HEK293 (cell line): ENCODE measurements at regions not wholly inside any gene's neighbourhood (a gene's known extent, or its start where the extent isn't known, plus 50 kb on each side); places are given as distances from the start of the nearest gene placed in this dataset.

ENCODE experiments used
- GLI2 ChIP-seq: fragments of 450-650 bp; formaldehyde crosslinking; IDR thresholded peaks from 2 replicates; pipeline ENCODE4; 2017; ENCODE audit warnings: missing biosample characterization, missing genetic modification characterization, low read depth, borderline replicate concordance
- KLF1 ChIP-seq: fragments of 450-650 bp; formaldehyde crosslinking; IDR thresholded peaks from 2 replicates; pipeline ENCODE4 v1.5.1; 2016; ENCODE audit warnings: missing biosample characterization, missing genetic modification characterization
- SP2 ChIP-seq: fragments of 450-650 bp; formaldehyde crosslinking; IDR thresholded peaks from 2 replicates; pipeline ENCODE4 v1.5.1; 2016; ENCODE audit warnings: missing biosample characterization, missing genetic modification characterization
- ZNF155 ChIP-seq: fragments of 450-650 bp; formaldehyde crosslinking; IDR thresholded peaks from 2 replicates; pipeline ENCODE4 v1.5.1; 2016; ENCODE audit warnings: missing biosample characterization, missing genetic modification characterization
- ZNF423 ChIP-seq: fragments of 450-650 bp; formaldehyde crosslinking; IDR thresholded peaks from 2 replicates; pipeline ENCODE4 v1.5.1; 2016; ENCODE audit warnings: missing biosample characterization, missing genetic modification characterization
- ZNF510 ChIP-seq: fragments of 450-650 bp; formaldehyde crosslinking; IDR thresholded peaks from 2 replicates; pipeline ENCODE4 v1.5.1; 2018; ENCODE audit warnings: mild to moderate bottlenecking, missing genetic modification characterization, missing biosample characterization; ENCODE audit not compliant: insufficient replicate concordance
- ZNF530 ChIP-seq: fragments of 450-650 bp; formaldehyde crosslinking; IDR thresholded peaks from 2 replicates; pipeline ENCODE4 v1.5.1; 2016; ENCODE audit warnings: low read depth, missing biosample characterization, missing genetic modification characterization
- ZNF610 ChIP-seq: fragments of 450-650 bp; formaldehyde crosslinking; IDR thresholded peaks from 2 replicates; pipeline ENCODE4 v1.5.1; 2016; ENCODE audit warnings: missing biosample characterization, missing genetic modification characterization, borderline replicate concordance
- ZNF776 ChIP-seq: fragments of 450-650 bp; formaldehyde crosslinking; IDR thresholded peaks from 2 replicates; pipeline ENCODE4 v1.5.0; 2017; ENCODE audit warnings: missing biosample characterization, missing genetic modification characterization, borderline replicate concordance
- ZNF830 ChIP-seq: fragments of 450-650 bp; IDR thresholded peaks from 2 replicates; pipeline ENCODE4 v1.5.0; 2018; ENCODE audit warnings: missing biosample characterization, missing genetic modification characterization, low read depth, mild to moderate bottlenecking, moderate library complexity
- TF ChIP-seq, protein P1 (sequence below): fragments of 450-650 bp; formaldehyde crosslinking; IDR thresholded peaks from 2 replicates; pipeline ENCODE4 v1.5.1; 2016; ENCODE audit warnings: missing biosample characterization, missing genetic modification characterization
- TF ChIP-seq, protein P2 (sequence below): fragments of 450-650 bp; formaldehyde crosslinking; IDR thresholded peaks from 2 replicates; pipeline ENCODE4 v1.5.1; 2016; ENCODE audit warnings: missing biosample characterization, missing genetic modification characterization
- TF ChIP-seq, protein P3 (sequence below): fragments of 450-650 bp; formaldehyde crosslinking; IDR thresholded peaks from 2 replicates; pipeline ENCODE4 v1.5.1; 2016; ENCODE audit warnings: missing biosample characterization, missing genetic modification characterization
- TF ChIP-seq, protein P4 (sequence below): fragments of 450-650 bp; formaldehyde crosslinking; optimal IDR thresholded peaks from 2 replicates; pipeline ENCODE3; 2016; ENCODE audit warnings: missing biosample characterization, mild to moderate bottlenecking, missing genetic modification characterization

GRCh38 chr22:22384267-22384666 is 124.3 kb downstream of the ZNF280B start:
- TF ChIP-seq, protein P1, sequence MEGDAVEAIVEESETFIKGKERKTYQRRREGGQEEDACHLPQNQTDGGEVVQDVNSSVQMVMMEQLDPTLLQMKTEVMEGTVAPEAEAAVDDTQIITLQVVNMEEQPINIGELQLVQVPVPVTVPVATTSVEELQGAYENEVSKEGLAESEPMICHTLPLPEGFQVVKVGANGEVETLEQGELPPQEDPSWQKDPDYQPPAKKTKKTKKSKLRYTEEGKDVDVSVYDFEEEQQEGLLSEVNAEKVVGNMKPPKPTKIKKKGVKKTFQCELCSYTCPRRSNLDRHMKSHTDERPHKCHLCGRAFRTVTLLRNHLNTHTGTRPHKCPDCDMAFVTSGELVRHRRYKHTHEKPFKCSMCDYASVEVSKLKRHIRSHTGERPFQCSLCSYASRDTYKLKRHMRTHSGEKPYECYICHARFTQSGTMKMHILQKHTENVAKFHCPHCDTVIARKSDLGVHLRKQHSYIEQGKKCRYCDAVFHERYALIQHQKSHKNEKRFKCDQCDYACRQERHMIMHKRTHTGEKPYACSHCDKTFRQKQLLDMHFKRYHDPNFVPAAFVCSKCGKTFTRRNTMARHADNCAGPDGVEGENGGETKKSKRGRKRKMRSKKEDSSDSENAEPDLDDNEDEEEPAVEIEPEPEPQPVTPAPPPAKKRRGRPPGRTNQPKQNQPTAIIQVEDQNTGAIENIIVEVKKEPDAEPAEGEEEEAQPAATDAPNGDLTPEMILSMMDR (tag by site-specific recombination): no peak
- TF ChIP-seq, protein P2, sequence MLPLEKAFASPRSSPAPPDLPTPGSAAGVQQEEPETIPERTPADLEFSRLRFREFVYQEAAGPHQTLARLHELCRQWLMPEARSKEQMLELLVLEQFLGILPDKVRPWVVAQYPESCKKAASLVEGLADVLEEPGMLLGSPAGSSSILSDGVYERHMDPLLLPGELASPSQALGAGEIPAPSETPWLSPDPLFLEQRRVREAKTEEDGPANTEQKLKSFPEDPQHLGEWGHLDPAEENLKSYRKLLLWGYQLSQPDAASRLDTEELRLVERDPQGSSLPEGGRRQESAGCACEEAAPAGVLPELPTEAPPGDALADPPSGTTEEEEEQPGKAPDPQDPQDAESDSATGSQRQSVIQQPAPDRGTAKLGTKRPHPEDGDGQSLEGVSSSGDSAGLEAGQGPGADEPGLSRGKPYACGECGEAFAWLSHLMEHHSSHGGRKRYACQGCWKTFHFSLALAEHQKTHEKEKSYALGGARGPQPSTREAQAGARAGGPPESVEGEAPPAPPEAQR (tag by site-specific recombination): no peak
- TF ChIP-seq, protein P3, sequence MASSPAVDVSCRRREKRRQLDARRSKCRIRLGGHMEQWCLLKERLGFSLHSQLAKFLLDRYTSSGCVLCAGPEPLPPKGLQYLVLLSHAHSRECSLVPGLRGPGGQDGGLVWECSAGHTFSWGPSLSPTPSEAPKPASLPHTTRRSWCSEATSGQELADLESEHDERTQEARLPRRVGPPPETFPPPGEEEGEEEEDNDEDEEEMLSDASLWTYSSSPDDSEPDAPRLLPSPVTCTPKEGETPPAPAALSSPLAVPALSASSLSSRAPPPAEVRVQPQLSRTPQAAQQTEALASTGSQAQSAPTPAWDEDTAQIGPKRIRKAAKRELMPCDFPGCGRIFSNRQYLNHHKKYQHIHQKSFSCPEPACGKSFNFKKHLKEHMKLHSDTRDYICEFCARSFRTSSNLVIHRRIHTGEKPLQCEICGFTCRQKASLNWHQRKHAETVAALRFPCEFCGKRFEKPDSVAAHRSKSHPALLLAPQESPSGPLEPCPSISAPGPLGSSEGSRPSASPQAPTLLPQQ (tag by site-specific recombination): no peak
- no peak for TF ChIP-seq SP2 (tag by site-specific recombination)
- no peak for TF ChIP-seq ZNF510
- no peak for TF ChIP-seq KLF1
- TF ChIP-seq ZNF776 (tag by site-specific recombination): no peak
- no peak for TF ChIP-seq ZNF530
- TF ChIP-seq ZNF423: no peak
- no peak for TF ChIP-seq ZNF830 (tag by site-specific recombination)
- TF ChIP-seq ZNF155 (tag by site-specific recombination): no peak
- TF ChIP-seq GLI2 (tag by site-specific recombination): no peak
- TF ChIP-seq ZNF610 (tag by site-specific recombination): no peak
- TF ChIP-seq, protein P4, sequence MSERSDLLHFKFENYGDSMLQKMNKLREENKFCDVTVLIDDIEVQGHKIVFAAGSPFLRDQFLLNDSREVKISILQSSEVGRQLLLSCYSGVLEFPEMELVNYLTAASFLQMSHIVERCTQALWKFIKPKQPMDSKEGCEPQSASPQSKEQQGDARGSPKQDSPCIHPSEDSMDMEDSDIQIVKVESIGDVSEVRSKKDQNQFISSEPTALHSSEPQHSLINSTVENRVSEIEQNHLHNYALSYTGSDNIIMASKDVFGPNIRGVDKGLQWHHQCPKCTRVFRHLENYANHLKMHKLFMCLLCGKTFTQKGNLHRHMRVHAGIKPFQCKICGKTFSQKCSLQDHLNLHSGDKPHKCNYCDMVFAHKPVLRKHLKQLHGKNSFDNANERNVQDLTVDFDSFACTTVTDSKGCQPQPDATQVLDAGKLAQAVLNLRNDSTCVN (tag by site-specific recombination): no peak
